Fibroblast of gingiva (primary cell): ENCODE measurements at regions not wholly inside any gene's neighbourhood (a gene's known extent, or its start where the extent isn't known, plus 50 kb on each side); places are given as distances from the start of the nearest gene placed in this dataset.
"Not testable (repeated sequence)": the region's sequence is repeated elsewhere in the genome, so short reads cannot be mapped to it uniquely, and the experiment has no call there.

ENCODE experiments used
- DNase-seq: peaks from one replicate; pipeline ENCODE4 v3.0.0-alpha.2; 2011; ENCODE audit warnings: low read depth

GRCh38 chr2:8118940-8119781 lies 562.7 kb upstream of the ID2 start:
- no peak for DNase-seq

- peak; percentile 14 for DNase-seq
Measured at GRCh38 chr2:8119782-8120505, 561.9 kb upstream of the ID2 start.

- no peak for DNase-seq
Measured at GRCh38 chr2:8120506-8120860, 561.4 kb upstream of the ID2 start.

GRCh38 chr2:8121022-8121825 lies 560.6 kb upstream of the ID2 start:
- DNase-seq = no peak

DNA sequence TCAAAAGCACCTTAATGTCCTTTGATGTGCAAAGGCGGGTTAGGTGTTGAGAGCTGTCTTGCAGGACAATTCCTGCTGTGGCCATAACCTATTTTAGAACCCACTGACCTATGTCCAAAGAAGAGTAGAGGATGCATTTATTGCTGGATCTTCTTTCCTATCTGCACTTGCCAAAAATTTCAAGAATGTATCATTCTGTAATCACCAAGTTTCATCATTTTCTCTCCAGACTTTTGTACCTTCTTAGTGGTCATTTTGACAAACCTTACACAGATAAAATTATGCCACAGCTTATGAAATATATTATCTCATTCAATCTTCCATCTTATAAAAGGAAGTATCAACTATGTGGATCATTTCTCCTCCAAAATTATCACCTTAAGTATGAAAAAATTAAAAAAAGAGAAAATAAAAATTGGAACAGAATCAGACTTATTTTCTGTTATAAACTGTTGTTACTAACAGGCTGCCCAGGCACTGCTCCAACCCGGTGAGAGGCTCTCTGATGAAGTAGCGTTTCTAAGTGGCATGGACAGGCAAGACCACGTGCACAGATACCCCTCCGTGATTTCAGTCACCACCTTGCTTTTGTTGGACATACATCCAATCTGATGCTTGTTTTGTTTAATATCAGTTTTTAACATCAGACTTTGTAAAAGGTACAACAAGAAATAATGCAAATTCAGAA lies 559.9 kb upstream of the ID2 start:
- no peak for DNase-seq

DNA sequence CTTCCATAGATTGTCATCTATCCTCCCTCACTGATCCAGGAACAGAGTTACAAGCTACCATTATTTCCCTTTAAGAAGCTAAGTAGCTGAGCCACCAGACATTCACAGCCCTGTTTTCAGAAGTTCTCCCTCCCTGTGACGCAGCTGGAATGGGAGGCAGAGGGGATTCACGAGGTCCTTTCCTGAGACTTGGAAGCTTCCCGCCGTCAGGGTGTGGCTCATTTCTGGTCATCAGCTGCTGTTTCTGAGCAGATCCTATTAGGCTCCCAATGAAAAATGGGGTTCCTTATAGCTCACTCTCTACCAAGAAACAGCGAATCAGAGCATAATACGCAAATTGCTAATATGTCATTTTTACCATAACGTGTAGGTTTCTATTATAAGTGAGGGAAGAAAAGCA lies 559.3 kb upstream of the ID2 start:
- no peak for DNase-seq

DNA sequence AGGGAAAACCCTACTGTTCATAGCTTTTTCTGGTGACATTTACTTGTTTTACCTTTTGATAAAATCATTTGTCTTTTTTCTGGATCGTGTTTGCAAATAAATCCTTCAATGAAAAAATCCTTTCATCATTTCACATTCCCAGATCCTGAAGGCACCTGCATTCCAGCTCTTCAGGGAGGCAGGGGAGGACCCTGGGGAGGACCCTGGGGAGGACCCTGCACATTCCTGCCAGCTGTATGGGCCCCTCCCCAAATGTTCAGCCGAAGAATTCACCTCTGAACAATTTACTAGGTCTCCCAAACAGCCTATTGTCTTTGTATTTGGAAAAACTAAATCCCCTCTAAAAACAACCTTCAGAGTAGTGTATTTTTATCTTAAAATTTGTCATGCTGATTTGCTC lies 558.4 kb upstream of the ID2 start:
- DNase-seq = no peak

DNA sequence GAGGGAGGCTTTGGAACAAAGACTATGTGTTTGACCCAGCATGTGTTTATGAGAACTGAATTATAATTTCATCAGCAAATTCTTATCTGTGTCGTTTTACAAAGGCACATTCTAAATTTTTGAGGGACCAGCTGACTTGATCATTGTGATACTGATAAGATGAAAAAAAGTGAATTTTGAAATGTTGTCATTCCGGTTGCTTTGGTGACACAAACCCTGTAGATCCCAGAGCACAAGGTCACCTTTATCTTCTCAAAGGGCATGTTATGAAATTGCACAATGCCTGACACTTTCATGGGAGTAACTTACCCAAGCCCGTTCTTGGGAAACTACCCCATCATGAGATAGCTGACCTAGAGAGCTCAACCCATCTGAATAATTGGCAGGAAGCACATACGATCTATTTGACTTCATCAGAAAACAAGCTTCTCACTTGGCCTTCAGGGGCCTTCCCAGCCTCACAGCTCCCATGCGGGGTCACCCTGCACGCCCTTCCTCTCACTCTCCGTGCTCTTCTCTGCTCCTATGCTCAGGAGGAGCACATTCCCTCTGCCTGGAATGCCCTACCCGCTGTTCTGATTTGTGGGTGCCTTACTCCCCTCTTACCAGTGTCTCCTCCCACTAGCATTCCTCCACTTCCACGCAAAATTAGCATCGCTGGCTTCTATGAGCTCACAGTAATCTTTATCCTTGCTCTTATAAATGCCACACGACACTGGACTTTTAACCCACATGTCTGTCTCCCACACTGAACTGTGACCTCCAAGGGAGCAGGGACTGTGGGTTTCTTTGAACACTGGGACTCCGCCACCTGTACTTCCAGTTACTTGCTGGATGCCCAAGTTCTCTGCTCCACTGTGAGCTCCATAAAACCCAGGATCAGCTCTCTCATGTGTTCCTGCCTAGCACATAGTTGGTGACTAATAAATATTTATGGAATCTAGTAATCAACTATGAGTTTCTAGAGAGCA lies 555.8 kb upstream of the ID2 start:
- DNase-seq = no peak

DNA sequence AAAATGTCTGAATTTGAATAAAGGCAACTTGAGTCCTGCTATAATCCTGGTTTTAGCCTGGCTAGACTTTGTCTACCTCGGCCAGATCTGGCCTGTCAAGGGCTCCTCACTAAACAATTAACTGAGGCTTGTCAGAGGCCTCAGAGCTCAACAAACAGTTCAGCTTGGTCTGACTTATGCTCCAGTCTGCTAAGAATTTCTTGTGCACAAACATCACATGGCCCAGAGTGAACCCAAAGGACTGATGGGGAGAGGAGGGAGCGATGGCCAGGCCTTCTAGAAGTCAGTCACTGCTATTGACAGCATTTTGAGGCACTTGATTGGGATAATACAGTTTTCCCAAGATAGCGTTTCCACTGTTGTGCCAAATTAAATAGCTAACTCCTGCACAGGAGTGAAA lies 555.1 kb upstream of the ID2 start:
- DNase-seq = no peak

DNA sequence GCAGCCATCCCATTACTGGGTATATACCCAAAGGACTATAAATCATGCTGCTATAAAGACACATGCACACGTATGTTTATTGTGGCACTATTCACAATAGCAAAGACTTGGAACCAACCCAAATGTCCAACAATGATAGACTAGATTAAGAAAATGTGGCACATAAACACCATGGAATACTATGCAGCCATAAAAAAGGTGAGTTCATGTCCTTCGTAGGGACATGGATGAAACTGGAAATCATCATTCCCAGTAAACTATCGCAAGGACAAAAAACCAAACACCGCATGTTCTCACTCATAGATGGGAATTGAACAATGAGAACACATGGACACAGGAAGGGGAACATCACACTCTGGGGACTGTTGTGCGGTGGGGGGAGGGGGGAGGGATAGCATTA lies 550.4 kb upstream of the ID2 start:
- DNase-seq = not testable (repeated sequence)

DNA sequence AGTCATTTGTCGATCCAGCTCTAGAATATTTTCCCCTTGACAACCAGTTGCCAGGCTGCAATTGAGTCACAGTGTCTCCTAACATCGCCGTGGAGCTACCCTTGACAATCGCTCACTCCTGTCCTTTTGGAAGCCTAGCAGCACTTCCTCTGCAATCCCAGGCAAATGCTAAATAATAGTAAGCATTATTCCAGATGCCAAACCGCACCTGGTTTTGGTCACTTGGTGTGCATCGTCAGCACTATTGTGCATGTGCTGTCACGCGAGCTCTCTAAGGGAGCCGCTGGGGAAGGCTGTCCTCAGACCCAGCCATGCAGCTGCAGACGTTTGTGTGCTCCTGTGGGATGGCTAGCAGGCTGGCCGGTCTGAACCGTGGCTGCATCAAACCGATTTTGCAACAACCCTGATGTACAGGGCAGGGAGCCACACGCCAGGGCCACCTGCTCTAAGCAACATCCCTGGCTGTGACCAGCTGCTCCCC lies 549.5 kb upstream of the ID2 start:
- DNase-seq = no peak

- no peak for DNase-seq
Measured at GRCh38 chr2:8132879-8133278, 549.0 kb upstream of the ID2 start.

DNA sequence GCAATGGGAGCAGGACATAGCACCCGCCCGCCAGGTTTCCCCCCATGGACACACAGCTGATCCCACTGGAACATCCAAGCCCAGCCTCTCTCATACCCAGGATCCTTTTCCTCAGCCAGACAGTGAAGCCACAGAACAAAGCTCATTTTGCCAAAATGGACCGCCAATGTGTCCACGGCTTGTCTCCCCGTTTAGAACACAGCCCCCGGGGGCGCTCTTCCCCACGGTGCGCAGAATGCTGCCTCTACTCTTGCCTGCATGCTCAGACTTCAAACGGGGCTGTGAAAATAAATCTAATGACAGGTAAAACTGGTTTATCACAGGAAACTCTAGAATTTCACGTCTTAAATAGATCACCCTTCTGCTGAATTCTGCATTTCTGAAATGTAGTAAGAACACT lies 548.5 kb upstream of the ID2 start:
- no peak for DNase-seq

DNA sequence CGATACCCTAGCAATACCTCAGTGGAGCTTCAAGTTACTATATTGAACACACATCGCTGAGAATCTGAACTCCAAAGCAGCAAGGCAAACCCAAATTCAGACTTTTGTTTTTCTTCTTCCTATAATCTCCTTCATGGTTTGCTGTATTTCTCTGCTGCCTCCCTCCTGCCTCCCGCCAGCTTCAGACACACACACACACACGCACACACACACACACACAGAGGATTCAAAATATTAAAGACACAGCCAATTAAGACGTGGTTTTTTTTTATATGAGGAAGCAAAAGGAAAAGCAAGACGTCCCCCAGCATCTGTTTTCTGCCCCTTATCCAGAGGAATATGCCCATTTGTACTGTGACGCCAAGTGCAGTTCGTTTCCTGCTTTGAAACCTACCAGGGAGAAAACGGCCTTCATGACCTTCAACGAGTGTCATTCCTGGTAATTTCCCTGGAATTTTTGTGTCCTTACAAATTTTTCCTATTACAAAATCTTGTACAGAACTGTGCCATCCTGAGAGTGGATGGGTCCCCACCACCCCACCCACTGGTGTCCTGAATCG lies 547.9 kb upstream of the ID2 start:
- no peak for DNase-seq

- DNase-seq = no peak
Measured at GRCh38 chr2:8134473-8134932, 547.4 kb upstream of the ID2 start.

DNA sequence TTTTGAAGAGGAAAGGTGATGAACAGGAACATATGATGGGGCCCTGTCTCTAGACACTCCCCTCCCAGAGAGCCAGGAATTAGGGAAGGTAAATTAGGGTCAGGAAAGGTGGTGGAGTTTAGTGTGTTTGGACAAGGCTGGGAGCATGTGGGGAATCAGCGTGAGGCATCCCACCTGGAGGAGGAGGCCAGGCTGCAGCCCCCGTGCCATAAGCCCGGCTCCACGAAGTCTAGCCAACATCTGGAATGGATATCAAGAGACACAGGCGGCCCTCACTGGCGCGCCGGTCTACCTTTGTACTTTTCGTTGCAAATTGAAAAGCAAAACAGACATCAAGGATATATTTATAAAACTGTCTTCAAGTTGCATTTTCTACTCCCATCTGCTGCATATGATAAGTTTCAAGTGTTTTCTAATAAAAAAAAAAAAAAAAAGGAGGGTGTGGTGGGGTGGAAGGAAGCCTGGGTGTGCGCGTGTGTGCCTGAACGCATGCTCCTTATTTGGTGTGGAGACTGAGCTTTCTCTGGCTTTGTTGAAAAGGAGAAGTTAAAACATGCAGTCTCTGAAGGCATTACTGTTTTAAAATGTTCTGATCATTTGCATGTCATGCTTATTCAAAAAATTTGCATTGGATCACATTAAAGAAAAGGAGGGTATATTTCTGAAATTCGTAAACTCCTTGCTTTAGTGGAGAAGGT lies 546.7 kb upstream of the ID2 start:
- no peak for DNase-seq

- no peak for DNase-seq
Measured at GRCh38 chr2:8137801-8138200, 544.1 kb upstream of the ID2 start.

GRCh38 chr2:8138525-8138922 lies 543.3 kb upstream of the ID2 start:
- DNase-seq = no peak

- peak; percentile 87 for DNase-seq
Measured at GRCh38 chr2:8138923-8139667, 542.8 kb upstream of the ID2 start.
